CD4-positive, CD25-positive, alpha-beta regulatory T cell (primary cell): ENCODE measurements at regions not wholly inside any gene's neighbourhood (a gene's known extent, or its start where the extent isn't known, plus 50 kb on each side); places are given as distances from the start of the nearest gene placed in this dataset.
"Not testable (repeated sequence)": the region's sequence is repeated elsewhere in the genome, so short reads cannot be mapped to it uniquely, and the experiment has no call there.

Experiments
- ATAC-seq, 2 donors: fragments of 150-1000 bp; cut with Tn5 transposase; one replicate each; pipeline ENCODE4 v1.10.0; 2021; ENCODE audit warnings: low read depth in 2 of 2, moderate number of reproducible peaks in 2 of 2, moderate library complexity in 1 of 2
- DNase-seq, 3 donors: peaks; one replicate each; pipeline versions ENCODE4 v3.0.0 to v3.0.0-alpha.2; 2012 to 2022; ENCODE audit warnings: mixed read lengths in 1 of 3
- H3K27ac ChIP-seq: one replicate; pipeline ENCODE4 v1.7.0; 2013; ENCODE audit warnings: mild to moderate bottlenecking, low read length; ENCODE audit not compliant: insufficient read depth, poor library complexity, severe bottlenecking
- H3K27me3 ChIP-seq: one replicate; pipeline ENCODE4 v1.7.0; 2013; ENCODE audit warnings: low read length; ENCODE audit not compliant: control insufficient read depth, insufficient read depth
- H3K36me3 ChIP-seq: one replicate; pipeline ENCODE4 v1.7.0; 2013; ENCODE audit warnings: mild to moderate bottlenecking, low read length, moderate library complexity; ENCODE audit not compliant: control insufficient read depth, insufficient read depth
- H3K4me1 ChIP-seq: 2 replicates; pipeline ENCODE4 v1.7.0; 2013; ENCODE audit warnings: mild to moderate bottlenecking, low read length; ENCODE audit not compliant: insufficient read depth, control insufficient read depth, poor library complexity, severe bottlenecking
- H3K4me3 ChIP-seq: one replicate; pipeline ENCODE4 v1.7.0; 2013; ENCODE audit warnings: low read depth, mild to moderate bottlenecking, low read length, moderate library complexity
- H3K9me3 ChIP-seq, 2 experiments: 1 replicate in 1 of 2; 2 replicates in 1 of 2; pipeline ENCODE4 v1.7.0; 2013; ENCODE audit warnings: low read length in 2 of 2, mild to moderate bottlenecking in 1 of 2, moderate library complexity in 1 of 2; ENCODE audit not compliant: control insufficient read depth in 2 of 2
- H3K27ac Mint-ChIP-seq, 3 donors: one replicate each; pipeline ENCODE4 v1.8.0; 2020 to 2022; ENCODE audit warnings: mild to moderate bottlenecking in 3 of 3, mixed read lengths in 3 of 3, moderate library complexity in 2 of 3
- H3K27me3 Mint-ChIP-seq: one replicate; pipeline ENCODE4 v1.8.0; 2022; ENCODE audit warnings: mild to moderate bottlenecking, mixed read lengths
- H3K36me3 Mint-ChIP-seq: one replicate; pipeline ENCODE4 v1.8.0; 2020; ENCODE audit warnings: mixed read lengths
- H3K4me1 Mint-ChIP-seq, 4 donors: one replicate each; pipeline ENCODE4 v1.8.0; 2020 to 2022; ENCODE audit warnings: mixed read lengths in 4 of 4, mild to moderate bottlenecking in 1 of 4
- H3K4me3 Mint-ChIP-seq, 4 donors: one replicate each; pipeline ENCODE4 v1.8.0; 2020 to 2022; ENCODE audit warnings: mild to moderate bottlenecking in 4 of 4, mixed read lengths in 4 of 4, moderate library complexity in 3 of 4
- H3K9me3 Mint-ChIP-seq, 7 donors: one replicate each; pipeline ENCODE4 v1.8.0; 2020 to 2022; ENCODE audit warnings: mixed read lengths in 7 of 7, mild to moderate bottlenecking in 3 of 7, moderate library complexity in 2 of 7

GRCh38 chr4:12042818-12043217 lies 614.1 kb upstream of the HS3ST1 start:
- no peaks in the 10 kb centered on the region for H3K27me3 Mint-ChIP-seq

GRCh38 chr4:12041828-12042227 lies 613.1 kb upstream of the HS3ST1 start:
- Histone ChIP-seq H3K4me3 (no peak overlapping the region), H3K9me3 (peaks cover 1 to 18% of the 10 kb centered on the region in 2 experiments), H3K27ac (no peak overlapping the region), H3K36me3 (no peaks in the 10 kb centered on the region), H3K4me1 (no peaks in the 10 kb centered on the region), H3K27me3 (no peaks in the 10 kb centered on the region)
- Mint-ChIP-seq H3K27ac (no peak overlapping the region), H3K36me3 (no peaks in the 10 kb centered on the region), H3K27me3 (no peaks in the 10 kb centered on the region), H3K4me1 (no peaks in the 10 kb centered on the region), H3K9me3 (peaks cover 6 to 23% (median 10%) of the 10 kb centered on the region in 7 donors), H3K4me3 (no peak overlapping the region)
- ATAC-seq (no peak), DNase-seq (no peak)

More at GRCh38 chr4:12042818-12043217, 614.1 kb upstream of the HS3ST1 start:
- Histone ChIP-seq H3K4me3 (no peak overlapping the region), H3K36me3 (no peaks in the 10 kb centered on the region), H3K27ac (no peak overlapping the region), H3K9me3 (peaks cover 1 to 15% of the 10 kb centered on the region in 2 experiments), H3K4me1 (no peaks in the 10 kb centered on the region), H3K27me3 (no peaks in the 10 kb centered on the region)
- Mint-ChIP-seq H3K36me3 (no peaks in the 10 kb centered on the region), H3K4me3 (no peak overlapping the region), H3K4me1 (no peaks in the 10 kb centered on the region), H3K27ac (no peak overlapping the region), H3K9me3 (peaks cover 6 to 23% (median 7%) of the 10 kb centered on the region in 7 donors)
- no peak for ATAC-seq
- no peak for DNase-seq

- no peak overlapping the region for H3K27ac ChIP-seq
- Mint-ChIP-seq H3K27me3 (no peaks in the 10 kb centered on the region), H3K4me3 (no peak overlapping the region), H3K27ac (no peak overlapping the region), H3K4me1 (no peaks in the 10 kb centered on the region), H3K36me3 (no peaks in the 10 kb centered on the region), H3K9me3 (peaks cover 6 to 19% (median 13%) of the 10 kb centered on the region in 7 donors)
- H3K4me1 ChIP-seq, result no peaks in the 10 kb centered on the region
- no peak overlapping the region for H3K4me3 ChIP-seq
- ATAC-seq (no peak), DNase-seq (no peak)
- H3K36me3 ChIP-seq, result no peaks in the 10 kb centered on the region
- peaks cover 0 to 19% of the 10 kb centered on the region in 2 experiments for H3K9me3 ChIP-seq
- no peaks in the 10 kb centered on the region for H3K27me3 ChIP-seq
Observed at GRCh38 chr4:12036450-12036849, 607.8 kb upstream of the HS3ST1 start.

- Histone ChIP-seq H3K27ac (no peak overlapping the region), H3K4me1 (no peaks in the 10 kb centered on the region), H3K9me3 (no peaks in the 10 kb centered on the region), H3K27me3 (no peaks in the 10 kb centered on the region), H3K4me3 (no peak overlapping the region), H3K36me3 (no peaks in the 10 kb centered on the region)
- no peaks in the 10 kb centered on the region for H3K4me1 Mint-ChIP-seq
- H3K27me3 Mint-ChIP-seq, result no peaks in the 10 kb centered on the region
- DNase-seq (no peak), ATAC-seq (no peak)
- H3K9me3 Mint-ChIP-seq, result peaks cover 0 to 5% (median 4%) of the 10 kb centered on the region in 7 donors
- no peak overlapping the region for H3K4me3 Mint-ChIP-seq
- no peaks in the 10 kb centered on the region for H3K36me3 Mint-ChIP-seq
- H3K27ac Mint-ChIP-seq, result no peak overlapping the region
Observed at GRCh38 chr4:12028258-12028657, 599.6 kb upstream of the HS3ST1 start.

- no peak overlapping the region for H3K27ac Mint-ChIP-seq
- H3K4me1 ChIP-seq, result no peaks in the 10 kb centered on the region
- H3K27ac ChIP-seq, result no peak overlapping the region
- ATAC-seq (no peak), DNase-seq (no peak)
- no peaks in the 10 kb centered on the region for H3K36me3 ChIP-seq
- H3K9me3 ChIP-seq, result peaks cover 0 to 6% of the 10 kb centered on the region in 2 experiments
- H3K27me3 Mint-ChIP-seq, result no peaks in the 10 kb centered on the region
- H3K4me3 ChIP-seq, result no peak overlapping the region
- H3K9me3 Mint-ChIP-seq, result peaks cover 0 to 10% (median 5%) of the 10 kb centered on the region in 7 donors
- no peak overlapping the region for H3K4me3 Mint-ChIP-seq
- H3K27me3 ChIP-seq, result no peaks in the 10 kb centered on the region
- H3K4me1 Mint-ChIP-seq, result no peaks in the 10 kb centered on the region
- no peaks in the 10 kb centered on the region for H3K36me3 Mint-ChIP-seq
Observed at GRCh38 chr4:12022409-12022808, 593.7 kb upstream of the HS3ST1 start.

- Histone ChIP-seq H3K9me3 (peaks cover 0 to 7% of the 10 kb centered on the region in 2 experiments), H3K4me3 (no peak overlapping the region), H3K36me3 (no peaks in the 10 kb centered on the region), H3K4me1 (no peaks in the 10 kb centered on the region), H3K27me3 (no peaks in the 10 kb centered on the region), H3K27ac (no peak overlapping the region)
- no peak for ATAC-seq
- H3K27me3 Mint-ChIP-seq, result no peaks in the 10 kb centered on the region
- DNase-seq, result no peak
- no peak overlapping the region for H3K4me3 Mint-ChIP-seq
- H3K9me3 Mint-ChIP-seq, result peaks cover 0 to 18% (median 9%) of the 10 kb centered on the region in 7 donors
- H3K4me1 Mint-ChIP-seq, result no peaks in the 10 kb centered on the region
- H3K27ac Mint-ChIP-seq, result no peak overlapping the region
- H3K36me3 Mint-ChIP-seq, result no peaks in the 10 kb centered on the region
Observed at GRCh38 chr4:12016729-12017128, 588.0 kb upstream of the HS3ST1 start.

GRCh38 chr4:12005471-12005870 lies 576.8 kb upstream of the HS3ST1 start:
- Mint-ChIP-seq H3K27me3 (no peaks in the 10 kb centered on the region), H3K4me1 (no peaks in the 10 kb centered on the region), H3K27ac (no peak overlapping the region)

GRCh38 chr4:11996581-11996980 lies 567.9 kb upstream of the HS3ST1 start:
- not testable (repeated sequence) for H3K9me3 ChIP-seq, H3K27me3 Mint-ChIP-seq, H3K4me1 ChIP-seq, DNase-seq, H3K4me3 Mint-ChIP-seq, ATAC-seq, H3K4me3 ChIP-seq, H3K27ac ChIP-seq, H3K27me3 ChIP-seq, H3K27ac Mint-ChIP-seq, H3K36me3 Mint-ChIP-seq, H3K36me3 ChIP-seq, H3K4me1 Mint-ChIP-seq
- peaks cover 2 to 31% (median 12%) of the 10 kb centered on the region in 7 donors for H3K9me3 Mint-ChIP-seq

More at GRCh38 chr4:12005471-12005870, 576.8 kb upstream of the HS3ST1 start:
- ATAC-seq (no peak), DNase-seq (no peak)
- Mint-ChIP-seq H3K4me3 (no peak overlapping the region), H3K36me3 (no peaks in the 10 kb centered on the region), H3K9me3 (peaks cover 0 to 15% (median 3%) of the 10 kb centered on the region in 7 donors)
- no peaks in the 10 kb centered on the region for H3K4me1 ChIP-seq
- no peak overlapping the region for H3K4me3 ChIP-seq
- H3K27ac ChIP-seq, result no peak overlapping the region
- no peaks in the 10 kb centered on the region for H3K36me3 ChIP-seq
- no peaks in the 10 kb centered on the region for H3K27me3 ChIP-seq
- H3K9me3 ChIP-seq, result no peaks in the 10 kb centered on the region
